HL-60 (cell line): ENCODE measurements at regions not wholly inside any gene's neighbourhood (a gene's known extent, or its start where the extent isn't known, plus 50 kb on each side); places are given as distances from the start of the nearest gene placed in this dataset.

Source experiments
- DNase-seq, 2 experiments: peaks; one replicate each; pipeline ENCODE4 v3.0.0-alpha.2; 2010 to 2020; ENCODE audit warnings: low read depth in 1 of 2, low spot score in 1 of 2
- H3K27ac ChIP-seq: fragments of 250-450 bp; sonication (Bioruptor Pico); replicated peaks from 2 replicates; pipeline ENCODE4 v1.5.1; 2020; ENCODE audit warnings: mild to moderate bottlenecking, moderate library complexity
- H3K27me3 ChIP-seq: fragments of 250-450 bp; sonication (Bioruptor Pico); 2 replicates; pipeline ENCODE4 v1.5.1; 2021; ENCODE audit warnings: mild to moderate bottlenecking, moderate library complexity; ENCODE audit not compliant: insufficient read depth, poor library complexity, severe bottlenecking
- H3K4me3 ChIP-seq: replicated peaks from 2 replicates; pipeline ENCODE4 v1.5.1; 2011; ENCODE audit warnings: mild to moderate bottlenecking, control low read depth, low read length; ENCODE audit not compliant: insufficient read depth
- CTCF ChIP-seq: IDR thresholded peaks from one replicate; pipeline ENCODE4 v1.5.1; 2011; ENCODE audit warnings: low read length, control low read depth, inconsistent platforms; ENCODE audit not compliant: insufficient read depth
- GABPA ChIP-seq: IDR thresholded peaks from 2 replicates; pipeline ENCODE4 v1.6.1; 2012; ENCODE audit warnings: low read depth
- POLR2AphosphoS5 ChIP-seq: IDR thresholded peaks from 2 replicates; pipeline ENCODE4 v1.6.1; 2012; ENCODE audit warnings: low read depth
- SPI1 ChIP-seq: IDR thresholded peaks from 2 replicates; pipeline ENCODE4 v1.6.1; 2012; ENCODE audit warnings: low read depth, mild to moderate bottlenecking, borderline replicate concordance
- TF ChIP-seq, protein P1 (sequence below): IDR thresholded peaks from 2 replicates; pipeline ENCODE4 v1.6.1; 2012; ENCODE audit warnings: low read depth; ENCODE audit not compliant: insufficient replicate concordance

DNA sequence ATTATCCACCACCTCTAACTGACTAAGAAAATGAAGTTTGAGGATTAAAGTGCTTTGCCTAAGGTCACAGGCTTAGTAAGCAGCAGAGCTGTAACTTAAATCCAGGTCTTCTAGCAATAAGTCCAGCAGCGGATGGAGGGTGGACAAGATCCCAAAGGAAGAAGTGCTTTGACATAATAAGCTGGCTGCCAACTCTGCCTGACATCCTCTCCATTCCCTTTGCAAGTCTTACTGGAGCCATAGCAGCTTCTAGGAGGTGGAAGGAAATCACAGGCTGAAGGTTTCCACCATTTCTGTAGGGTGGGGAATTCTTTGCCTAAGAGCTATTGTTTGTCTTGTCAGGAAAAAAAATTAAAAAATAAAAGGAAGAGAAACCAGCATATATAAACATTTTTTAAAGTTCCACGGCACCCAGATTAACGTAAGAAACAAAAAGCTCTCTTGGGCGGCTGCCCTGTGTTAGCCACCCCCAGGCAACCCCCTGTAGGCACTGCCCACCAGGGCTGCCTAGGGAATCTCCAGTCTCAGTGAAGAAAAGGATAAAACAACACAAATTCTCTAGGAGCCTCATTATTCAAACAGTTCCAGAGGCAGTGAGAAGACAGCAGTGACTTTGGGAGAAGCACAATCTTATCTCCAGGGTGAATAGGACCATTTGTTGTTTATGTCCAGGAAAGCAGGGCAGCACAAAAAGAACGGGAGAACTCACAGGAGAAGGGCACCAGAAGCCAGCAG is 380.8 kb upstream of the CADM1 start:
- no peak for TF ChIP-seq GABPA
- no peak for TF ChIP-seq CTCF
- no peak for TF ChIP-seq SPI1
- no peak for TF ChIP-seq POLR2AphosphoS5
- TF ChIP-seq, protein P1, sequence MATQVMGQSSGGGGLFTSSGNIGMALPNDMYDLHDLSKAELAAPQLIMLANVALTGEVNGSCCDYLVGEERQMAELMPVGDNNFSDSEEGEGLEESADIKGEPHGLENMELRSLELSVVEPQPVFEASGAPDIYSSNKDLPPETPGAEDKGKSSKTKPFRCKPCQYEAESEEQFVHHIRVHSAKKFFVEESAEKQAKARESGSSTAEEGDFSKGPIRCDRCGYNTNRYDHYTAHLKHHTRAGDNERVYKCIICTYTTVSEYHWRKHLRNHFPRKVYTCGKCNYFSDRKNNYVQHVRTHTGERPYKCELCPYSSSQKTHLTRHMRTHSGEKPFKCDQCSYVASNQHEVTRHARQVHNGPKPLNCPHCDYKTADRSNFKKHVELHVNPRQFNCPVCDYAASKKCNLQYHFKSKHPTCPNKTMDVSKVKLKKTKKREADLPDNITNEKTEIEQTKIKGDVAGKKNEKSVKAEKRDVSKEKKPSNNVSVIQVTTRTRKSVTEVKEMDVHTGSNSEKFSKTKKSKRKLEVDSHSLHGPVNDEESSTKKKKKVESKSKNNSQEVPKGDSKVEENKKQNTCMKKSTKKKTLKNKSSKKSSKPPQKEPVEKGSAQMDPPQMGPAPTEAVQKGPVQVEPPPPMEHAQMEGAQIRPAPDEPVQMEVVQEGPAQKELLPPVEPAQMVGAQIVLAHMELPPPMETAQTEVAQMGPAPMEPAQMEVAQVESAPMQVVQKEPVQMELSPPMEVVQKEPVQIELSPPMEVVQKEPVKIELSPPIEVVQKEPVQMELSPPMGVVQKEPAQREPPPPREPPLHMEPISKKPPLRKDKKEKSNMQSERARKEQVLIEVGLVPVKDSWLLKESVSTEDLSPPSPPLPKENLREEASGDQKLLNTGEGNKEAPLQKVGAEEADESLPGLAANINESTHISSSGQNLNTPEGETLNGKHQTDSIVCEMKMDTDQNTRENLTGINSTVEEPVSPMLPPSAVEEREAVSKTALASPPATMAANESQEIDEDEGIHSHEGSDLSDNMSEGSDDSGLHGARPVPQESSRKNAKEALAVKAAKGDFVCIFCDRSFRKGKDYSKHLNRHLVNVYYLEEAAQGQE = no peak
- Histone ChIP-seq H3K27me3 (no peaks in the 10 kb centered on the region), H3K4me3 (no peak overlapping the region), H3K27ac (no peak overlapping the region)
- DNase-seq = no peak

- no peak overlapping the region for H3K4me3 ChIP-seq
- H3K27ac ChIP-seq = no peak overlapping the region
- no peaks in the 10 kb centered on the region for H3K27me3 ChIP-seq
- DNase-seq = no peak
- TF ChIP-seq SPI1 (no peak), CTCF (no peak), POLR2AphosphoS5 (no peak), GABPA (no peak)
- TF ChIP-seq, protein P1 = no peak
Measured at GRCh38 chr11:115874843-115875242, 370.6 kb upstream of the CADM1 start.

DNA sequence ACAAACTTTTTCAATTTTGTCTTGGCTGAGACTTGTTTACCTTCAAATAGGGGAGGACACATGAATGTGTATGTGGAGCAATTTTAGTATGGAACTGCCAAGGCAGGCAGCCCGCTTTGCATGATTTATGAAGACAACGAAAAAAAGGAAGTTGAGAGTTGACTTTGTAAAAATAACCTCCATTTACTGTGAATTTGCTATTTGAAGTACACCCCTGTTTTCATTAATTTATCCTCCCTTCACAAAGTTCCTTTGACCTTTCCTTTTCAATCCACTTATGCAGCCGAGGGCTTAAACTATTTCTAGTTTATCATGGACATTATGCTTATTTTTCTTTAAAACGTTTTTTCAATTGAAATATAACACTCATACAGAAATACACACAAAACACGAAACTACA is 369.6 kb upstream of the CADM1 start:
- no peak for DNase-seq
- Histone ChIP-seq H3K4me3 (no peak overlapping the region), H3K27me3 (no peaks in the 10 kb centered on the region), H3K27ac (no peak overlapping the region)
- no peak for TF ChIP-seq GABPA
- no peak for TF ChIP-seq SPI1
- TF ChIP-seq POLR2AphosphoS5 = no peak
- TF ChIP-seq CTCF = no peak
- TF ChIP-seq, protein P1 = no peak
